ENCODE measurements at regions not wholly inside any gene's neighbourhood (a gene's known extent, or its start where the extent isn't known, plus 50 kb on each side); places are given as distances from the start of the nearest gene placed in this dataset.

GRCh38 chr1:47689894-47690293 lies 252.1 kb downstream of the FOXD2 start:
- TF ChIP-seq YY1 (IDR thresholded peaks at IDR 0.05; ENCODE audit: low read depth, low read length) (no peak), CBX5 (IDR thresholded peaks at IDR 0.05; ENCODE audit: low read depth, low read length) (no peak), FOSL1 (IDR thresholded peaks at IDR 0.05; ENCODE audit: insufficient read depth, low read depth, low read length) (no peak), NRF1 (IDR thresholded peaks at IDR 0.05; ENCODE audit: low read depth, low read length) (no peak)
- peaks cover 9 to 19% (median 14%) of the 10 kb centered on the region in 4 experiments for H3K4me1 ChIP-seq (replicated peaks in 1 of 4; ENCODE audit: control insufficient read depth in 3 of 4, insufficient read depth in 4 of 4, low read length in 3 of 4)
- H3K27ac ChIP-seq (ENCODE audit: low read depth, low read length), result no peak overlapping the region
- H3K4me3 ChIP-seq (ENCODE audit: extremely low read depth in 1 of 4, insufficient read depth in 2 of 4, low read depth in 3 of 4, low read length in 4 of 4), result no peak overlapping the region
- no peaks in the 10 kb centered on the region for H3K79me1 ChIP-seq (ENCODE audit: low read depth, low read length)
- no peak for FAIRE-seq
- H3K9ac ChIP-seq (replicated peaks in 1 of 4; ENCODE audit: extremely low read depth in 1 of 4, low read depth in 3 of 4, low read length in 3 of 4), result no peak overlapping the region; a peak in 1 of 7 replicates
- no peaks in the 10 kb centered on the region for H4K20me1 ChIP-seq (replicated peaks in 1 of 2; ENCODE audit: control insufficient read depth in 1 of 2, insufficient read depth in 2 of 2, low read length in 2 of 2)
- H2AFZ ChIP-seq (ENCODE audit: low read length), result no peak overlapping the region
- no peak overlapping the region for H3K56ac ChIP-seq (replicated peaks; ENCODE audit: insufficient read length, low read depth, low read length)
- H2BK15ac ChIP-seq (ENCODE audit: low read length), result no peak overlapping the region
- no peak overlapping the region for H3K18ac ChIP-seq (ENCODE audit: extremely low read depth, low read length)
- no peak overlapping the region for H3K14ac ChIP-seq (ENCODE audit: insufficient read length)
- no peak overlapping the region for H4K91ac ChIP-seq (replicated peaks; ENCODE audit: insufficient read length, low read length)
- no peak overlapping the region for H3K23ac ChIP-seq (ENCODE audit: insufficient read length)
- H3K4ac ChIP-seq (replicated peaks; ENCODE audit: insufficient read length, low read depth, low read length), result no peak overlapping the region
- H2BK12ac ChIP-seq (ENCODE audit: low read depth, low read length), result no peak overlapping the region
- peak in 1 of 2 experiments; percentile 37 for DNase-seq (ENCODE audit: low read depth in 1 of 2, low spot score in 2 of 2)
- H3K23me2 ChIP-seq (ENCODE audit: low read depth, low read length), result peaks cover 2% of the 10 kb centered on the region; the same call in 1 of the 2 replicates
- no peaks in the 10 kb centered on the region for H3K36me3 ChIP-seq (ENCODE audit: control insufficient read depth in 2 of 4, insufficient read depth in 4 of 4, low read length in 3 of 4)
- H2BK20ac ChIP-seq (ENCODE audit: low read length), result no peak overlapping the region
- ChIA-PET POLR2A (ENCODE audit: partially characterized antibody) (no interaction called here), CTCF (ENCODE audit: partially characterized antibody) (interaction anchor here (1.0 to 1.9 kb wide), 5 partner anchors 8 to 163 kb away, joined by 3 to 4 read pairs (median 4); no protein-coding TSS in a partner anchor)
- no peak overlapping the region for H2BK5ac ChIP-seq (ENCODE audit: low read depth, low read length)
- H4K5ac ChIP-seq (ENCODE audit: insufficient read length, low read depth, low read length), result no peak overlapping the region
- no peaks in the 10 kb centered on the region for H3K79me2 ChIP-seq (ENCODE audit: control insufficient read depth in 1 of 2, insufficient read depth in 2 of 2, low read length in 2 of 2)
- no peaks in the 10 kb centered on the region; a peak in 2 of 7 replicates for H3K27me3 ChIP-seq (replicated peaks in 1 of 4; ENCODE audit: control insufficient read depth in 3 of 4, extremely low read depth in 1 of 4, insufficient read depth in 3 of 4, low read length in 3 of 4)
- no peak overlapping the region for H3K4me2 ChIP-seq (ENCODE audit: insufficient read depth in 1 of 2, low read depth in 2 of 2, low read length in 2 of 2)
- no peak overlapping the region for H2AK5ac ChIP-seq (ENCODE audit: low read depth, low read length)
- H4K8ac ChIP-seq (ENCODE audit: extremely low read depth, insufficient read depth, low read length), result no peak overlapping the region
- 93% methylated on average over 11 of the region's 11 CpGs; no CpG with 5 or more reads in 1 of the 2 experiments for WGBS, 2 experiments (ENCODE audit: extremely low coverage in 1 of 2, insufficient coverage in 1 of 2, insufficient read length in 1 of 2, insufficient replicate concordance in 2 of 2, low coverage in 1 of 2, low lambda C conversion rate in 2 of 2, missing lambda C conversion rate in 1 of 2)
- H2BK120ac ChIP-seq (replicated peaks; ENCODE audit: low read depth, low read length), result no peak overlapping the region
- no peaks in the 10 kb centered on the region for H3K9me3 ChIP-seq (ENCODE audit: insufficient read depth in 2 of 2, low read depth in 1 of 2, low read length in 1 of 2)

Measured in H1 (cell line).